ENCODE measurements at regions not wholly inside any gene's neighbourhood (a gene's known extent, or its start where the extent isn't known, plus 50 kb on each side); places are given as distances from the start of the nearest gene placed in this dataset.

DNA sequence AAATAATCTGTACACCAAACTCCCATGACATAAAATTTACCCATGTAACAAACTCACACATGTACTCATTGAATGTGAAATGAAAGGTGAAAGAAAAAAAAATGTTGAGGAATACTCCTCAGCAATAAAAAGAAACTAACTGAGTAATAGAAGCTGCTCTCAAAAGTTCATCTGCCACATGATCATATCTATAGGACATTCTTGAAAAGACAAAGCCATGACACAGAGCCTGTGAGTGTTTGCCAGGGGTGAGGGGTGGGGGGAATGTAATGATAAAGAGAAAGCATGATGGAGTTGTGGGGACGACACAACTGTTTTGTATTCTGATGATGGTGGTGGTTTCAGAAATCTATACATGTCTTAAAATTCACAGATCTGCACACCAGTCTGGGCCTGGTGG lies 52.2 kb upstream of the TMC5 start (continued):
- TF ChIP-seq, protein P1, sequence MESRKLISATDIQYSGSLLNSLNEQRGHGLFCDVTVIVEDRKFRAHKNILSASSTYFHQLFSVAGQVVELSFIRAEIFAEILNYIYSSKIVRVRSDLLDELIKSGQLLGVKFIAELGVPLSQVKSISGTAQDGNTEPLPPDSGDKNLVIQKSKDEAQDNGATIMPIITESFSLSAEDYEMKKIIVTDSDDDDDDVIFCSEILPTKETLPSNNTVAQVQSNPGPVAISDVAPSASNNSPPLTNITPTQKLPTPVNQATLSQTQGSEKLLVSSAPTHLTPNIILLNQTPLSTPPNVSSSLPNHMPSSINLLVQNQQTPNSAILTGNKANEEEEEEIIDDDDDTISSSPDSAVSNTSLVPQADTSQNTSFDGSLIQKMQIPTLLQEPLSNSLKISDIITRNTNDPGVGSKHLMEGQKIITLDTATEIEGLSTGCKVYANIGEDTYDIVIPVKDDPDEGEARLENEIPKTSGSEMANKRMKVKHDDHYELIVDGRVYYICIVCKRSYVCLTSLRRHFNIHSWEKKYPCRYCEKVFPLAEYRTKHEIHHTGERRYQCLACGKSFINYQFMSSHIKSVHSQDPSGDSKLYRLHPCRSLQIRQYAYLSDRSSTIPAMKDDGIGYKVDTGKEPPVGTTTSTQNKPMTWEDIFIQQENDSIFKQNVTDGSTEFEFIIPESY (IDR thresholded peaks at IDR 0.05; ENCODE audit: borderline replicate concordance, low read depth), result no peak
- TF ChIP-seq GABPA (IDR thresholded peaks at IDR 0.05; ENCODE audit: low read depth) (no peak), SIN3A (IDR thresholded peaks at IDR 0.05; ENCODE audit: borderline replicate concordance, low read depth, low read length) (no peak), POLR2AphosphoS5 (IDR thresholded peaks at IDR 0.05; ENCODE audit: low read depth, low read length) (no peak), SMC3 (IDR thresholded peaks at IDR 0.05; ENCODE audit: low read depth, low read length) (no peak), NFIC (IDR thresholded peaks at IDR 0.05; ENCODE audit: borderline replicate concordance) (no peak), TEAD4 (IDR thresholded peaks at IDR 0.05; ENCODE audit: borderline replicate concordance, insufficient read depth) (no peak)
- TF ChIP-seq, protein P2, sequence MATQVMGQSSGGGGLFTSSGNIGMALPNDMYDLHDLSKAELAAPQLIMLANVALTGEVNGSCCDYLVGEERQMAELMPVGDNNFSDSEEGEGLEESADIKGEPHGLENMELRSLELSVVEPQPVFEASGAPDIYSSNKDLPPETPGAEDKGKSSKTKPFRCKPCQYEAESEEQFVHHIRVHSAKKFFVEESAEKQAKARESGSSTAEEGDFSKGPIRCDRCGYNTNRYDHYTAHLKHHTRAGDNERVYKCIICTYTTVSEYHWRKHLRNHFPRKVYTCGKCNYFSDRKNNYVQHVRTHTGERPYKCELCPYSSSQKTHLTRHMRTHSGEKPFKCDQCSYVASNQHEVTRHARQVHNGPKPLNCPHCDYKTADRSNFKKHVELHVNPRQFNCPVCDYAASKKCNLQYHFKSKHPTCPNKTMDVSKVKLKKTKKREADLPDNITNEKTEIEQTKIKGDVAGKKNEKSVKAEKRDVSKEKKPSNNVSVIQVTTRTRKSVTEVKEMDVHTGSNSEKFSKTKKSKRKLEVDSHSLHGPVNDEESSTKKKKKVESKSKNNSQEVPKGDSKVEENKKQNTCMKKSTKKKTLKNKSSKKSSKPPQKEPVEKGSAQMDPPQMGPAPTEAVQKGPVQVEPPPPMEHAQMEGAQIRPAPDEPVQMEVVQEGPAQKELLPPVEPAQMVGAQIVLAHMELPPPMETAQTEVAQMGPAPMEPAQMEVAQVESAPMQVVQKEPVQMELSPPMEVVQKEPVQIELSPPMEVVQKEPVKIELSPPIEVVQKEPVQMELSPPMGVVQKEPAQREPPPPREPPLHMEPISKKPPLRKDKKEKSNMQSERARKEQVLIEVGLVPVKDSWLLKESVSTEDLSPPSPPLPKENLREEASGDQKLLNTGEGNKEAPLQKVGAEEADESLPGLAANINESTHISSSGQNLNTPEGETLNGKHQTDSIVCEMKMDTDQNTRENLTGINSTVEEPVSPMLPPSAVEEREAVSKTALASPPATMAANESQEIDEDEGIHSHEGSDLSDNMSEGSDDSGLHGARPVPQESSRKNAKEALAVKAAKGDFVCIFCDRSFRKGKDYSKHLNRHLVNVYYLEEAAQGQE (IDR thresholded peaks at IDR 0.05; ENCODE audit: low read depth, low read length), result no peak
- TF ChIP-seq, protein P3, sequence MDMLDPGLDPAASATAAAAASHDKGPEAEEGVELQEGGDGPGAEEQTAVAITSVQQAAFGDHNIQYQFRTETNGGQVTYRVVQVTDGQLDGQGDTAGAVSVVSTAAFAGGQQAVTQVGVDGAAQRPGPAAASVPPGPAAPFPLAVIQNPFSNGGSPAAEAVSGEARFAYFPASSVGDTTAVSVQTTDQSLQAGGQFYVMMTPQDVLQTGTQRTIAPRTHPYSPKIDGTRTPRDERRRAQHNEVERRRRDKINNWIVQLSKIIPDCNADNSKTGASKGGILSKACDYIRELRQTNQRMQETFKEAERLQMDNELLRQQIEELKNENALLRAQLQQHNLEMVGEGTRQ (IDR thresholded peaks at IDR 0.05; ENCODE audit: borderline replicate concordance, low read depth, low read length), result no peak

DNA sequence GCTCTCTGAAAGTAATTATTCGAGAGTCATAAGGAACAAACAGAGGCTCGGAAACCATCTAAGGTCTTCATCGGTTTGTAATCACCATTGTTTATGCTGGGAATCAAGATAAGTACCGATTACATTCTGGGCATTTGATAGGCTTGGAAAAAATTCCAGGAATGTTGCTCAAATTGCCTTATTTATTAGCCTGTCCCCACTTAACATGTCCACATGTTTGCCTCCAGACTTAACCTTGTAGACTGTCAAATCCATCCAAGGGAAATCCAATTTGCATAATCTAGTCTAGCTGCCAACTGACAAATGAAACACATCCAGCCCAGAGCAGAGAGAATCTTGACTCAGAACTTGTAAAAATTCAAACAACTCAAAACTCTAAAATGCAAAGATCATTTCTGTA lies 51.3 kb upstream of the TMC5 start:
- no peak overlapping the region for H3K27ac ChIP-seq (ENCODE audit: low read depth in 2 of 2, low read length in 1 of 2)
- 34% methylated on average over 4 of the region's 4 CpGs for WGBS (ENCODE audit: low lambda C conversion rate)
- H2AFZ ChIP-seq (ENCODE audit: low read depth), result no peak overlapping the region
- TF ChIP-seq, protein P1 (IDR thresholded peaks at IDR 0.05; ENCODE audit: borderline replicate concordance, low read depth), result no peak
- no peaks in the 10 kb centered on the region for H3K79me2 ChIP-seq (ENCODE audit: insufficient read depth)
- ChIA-PET CTCF (interaction anchor here (1.2 to 1.3 kb wide), 2 partner anchors 10 to 197 kb away, joined by 3 to 4 read pairs; no protein-coding TSS in a partner anchor), POLR2A (no interaction called here)
- DNase-seq, result no peak
- H4K20me1 ChIP-seq (ENCODE audit: insufficient read depth), result no peaks in the 10 kb centered on the region
- H3K9ac ChIP-seq, result no peak overlapping the region
- no peak overlapping the region for H3K4me3 ChIP-seq (ENCODE audit: low read depth in 2 of 2, low read length in 1 of 2)
- no peaks in the 10 kb centered on the region for H3K36me3 ChIP-seq (replicated peaks in 1 of 2; ENCODE audit: control insufficient read depth in 1 of 2, insufficient read depth in 2 of 2, low read length in 1 of 2)
- H3K9me2 ChIP-seq, result no peaks in the 10 kb centered on the region
- H3K27me3 ChIP-seq (ENCODE audit: insufficient read depth), result no peaks in the 10 kb centered on the region; the same call in 1 of the 2 replicates
- H3F3A ChIP-seq (replicated peaks; ENCODE audit: insufficient read depth), result no peaks in the 10 kb centered on the region
- H3K4me2 ChIP-seq, result no peak overlapping the region
- no peaks in the 10 kb centered on the region for H3K9me3 ChIP-seq
- H3K4me1 ChIP-seq (ENCODE audit: control insufficient read depth in 1 of 2, insufficient read depth in 2 of 2, low read depth in 1 of 2, low read length in 1 of 2), result no peaks in the 10 kb centered on the region

Measured in SK-N-SH (cell line).